GM19023 (cell line): ENCODE measurements at regions not wholly inside any gene's neighbourhood (a gene's known extent, or its start where the extent isn't known, plus 50 kb on each side); places are given as distances from the start of the nearest gene placed in this dataset.

ENCODE experiments used
- ATAC-seq: cut with Tn5 transposase; IDR thresholded peaks from one replicate; pipeline ENCODE4 v1.9.1; 2021; ENCODE audit warnings: mild to moderate bottlenecking, moderate library complexity; ENCODE audit not compliant: unreplicated experiment

GRCh38 chr1:170310951-170311350 lies 165.2 kb downstream of the NTMT2 start:
- ATAC-seq = no peak

- no peak for ATAC-seq
Observed at GRCh38 chr1:170313306-170313705, 167.5 kb downstream of the NTMT2 start.

GRCh38 chr1:170316270-170316669 lies 170.5 kb downstream of the NTMT2 start:
- no peak for ATAC-seq

- ATAC-seq = no peak
Observed at GRCh38 chr1:170318141-170318540, 172.4 kb downstream of the NTMT2 start.

GRCh38 chr1:170318736-170319135 lies 173.0 kb downstream of the NTMT2 start:
- no peak for ATAC-seq

GRCh38 chr1:170321113-170321512 lies 175.4 kb downstream of the NTMT2 start:
- ATAC-seq = no peak

- no peak for ATAC-seq
Observed at GRCh38 chr1:170326186-170326585, 180.4 kb downstream of the NTMT2 start.

- ATAC-seq = no peak
Observed at GRCh38 chr1:170332801-170333200, 187.0 kb downstream of the NTMT2 start.

GRCh38 chr1:170337413-170337994 lies 191.7 kb downstream of the NTMT2 start:
- ATAC-seq = no peak

- ATAC-seq = no peak
Observed at GRCh38 chr1:170339534-170339933, 192.4 kb upstream of the GORAB start.

- no peak for ATAC-seq
Observed at GRCh38 chr1:170340308-170340707, 191.7 kb upstream of the GORAB start.

- no peak for ATAC-seq
Observed at GRCh38 chr1:170351366-170351946, 180.5 kb upstream of the GORAB start.

- no peak for ATAC-seq
Observed at GRCh38 chr1:170354246-170354645, 177.7 kb upstream of the GORAB start.

- ATAC-seq = no peak
Observed at GRCh38 chr1:170354690-170355089, 177.3 kb upstream of the GORAB start.

GRCh38 chr1:170355267-170355801 lies 176.6 kb upstream of the GORAB start:
- ATAC-seq = no peak

GRCh38 chr1:170356585-170356984 lies 175.4 kb upstream of the GORAB start:
- peak; percentile 34 for ATAC-seq

- ATAC-seq = no peak
Observed at GRCh38 chr1:170357750-170358149, 174.2 kb upstream of the GORAB start.

GRCh38 chr1:170360601-170361000 lies 171.4 kb upstream of the GORAB start:
- ATAC-seq = no peak

- no peak for ATAC-seq
Observed at GRCh38 chr1:170365331-170365730, 166.6 kb upstream of the GORAB start.

GRCh38 chr1:170366980-170367379 lies 165.0 kb upstream of the GORAB start:
- no peak for ATAC-seq

- no peak for ATAC-seq
Observed at GRCh38 chr1:170367615-170368014, 164.4 kb upstream of the GORAB start.

GRCh38 chr1:170369000-170369399 lies 163.0 kb upstream of the GORAB start:
- no peak for ATAC-seq

GRCh38 chr1:170369417-170369816 lies 162.5 kb upstream of the GORAB start:
- no peak for ATAC-seq
